CD4-positive, alpha-beta T cell treated with Interleukin-21 for 1 hour (primary cell): ENCODE measurements at regions not wholly inside any gene's neighbourhood (a gene's known extent, or its start where the extent isn't known, plus 50 kb on each side); places are given as distances from the start of the nearest gene placed in this dataset.
"Not testable (repeated sequence)": the region's sequence is repeated elsewhere in the genome, so short reads cannot be mapped to it uniquely, and the experiment has no call there.

Source experiments
- DNase-seq: peaks from one replicate; pipeline ENCODE4 v3.0.0-alpha.2; 2020

DNA sequence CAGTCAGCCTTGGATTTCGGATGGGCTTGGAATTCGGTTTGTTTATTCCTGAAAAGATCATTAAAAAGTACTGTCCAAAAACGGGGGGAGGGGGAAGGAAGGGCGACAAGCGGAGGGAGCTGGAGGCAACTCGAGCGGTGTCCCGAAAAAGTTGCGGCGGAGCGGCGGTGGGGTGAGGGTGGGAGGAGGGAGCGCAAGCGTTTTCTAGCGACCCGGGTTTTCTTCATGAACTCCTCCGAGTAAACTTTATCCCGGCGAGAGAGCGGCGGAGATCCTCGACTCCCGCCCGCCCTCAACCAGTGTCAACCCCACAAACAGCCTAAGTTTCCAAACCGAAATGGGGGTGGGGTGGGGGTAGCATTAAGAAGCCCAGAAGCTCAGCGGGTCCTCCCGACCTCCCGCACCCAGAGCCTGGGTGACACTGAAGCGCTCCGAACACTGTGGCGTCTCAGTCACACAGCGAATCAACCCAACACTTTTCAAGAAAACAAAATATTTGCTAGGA is 133.0 kb upstream of the C11orf58 start:
- DNase-seq = no peak

DNA sequence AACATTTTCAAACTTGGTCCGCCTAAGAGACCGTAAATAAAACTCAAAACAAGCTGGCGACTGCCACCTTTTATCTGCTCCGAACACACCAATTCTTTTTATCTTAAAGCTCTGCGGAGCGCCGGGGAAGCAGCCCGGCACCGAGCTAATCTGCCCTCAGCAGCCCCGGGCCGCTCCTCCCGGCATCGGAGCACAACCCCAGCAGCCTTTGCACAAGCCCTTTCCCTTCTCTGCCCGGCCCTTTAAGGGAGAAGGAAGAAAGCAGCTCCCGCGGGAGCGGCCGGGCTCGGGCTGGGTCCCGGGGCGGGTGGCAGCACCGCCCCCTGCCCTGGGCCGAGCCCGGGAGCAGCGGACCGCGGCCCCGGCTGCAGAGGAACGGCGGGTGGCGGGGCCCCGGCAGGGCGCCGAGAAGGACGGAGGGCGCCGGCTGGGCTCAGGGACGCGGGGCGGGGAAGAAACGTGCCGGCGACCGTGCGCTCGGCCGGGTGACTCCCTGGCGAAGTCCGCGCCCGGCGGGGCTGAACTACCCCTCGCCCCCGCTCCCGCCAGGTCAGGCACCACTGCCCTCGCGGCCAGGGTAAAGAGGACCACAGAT is 133.6 kb upstream of the C11orf58 start:
- no peak for DNase-seq

DNA sequence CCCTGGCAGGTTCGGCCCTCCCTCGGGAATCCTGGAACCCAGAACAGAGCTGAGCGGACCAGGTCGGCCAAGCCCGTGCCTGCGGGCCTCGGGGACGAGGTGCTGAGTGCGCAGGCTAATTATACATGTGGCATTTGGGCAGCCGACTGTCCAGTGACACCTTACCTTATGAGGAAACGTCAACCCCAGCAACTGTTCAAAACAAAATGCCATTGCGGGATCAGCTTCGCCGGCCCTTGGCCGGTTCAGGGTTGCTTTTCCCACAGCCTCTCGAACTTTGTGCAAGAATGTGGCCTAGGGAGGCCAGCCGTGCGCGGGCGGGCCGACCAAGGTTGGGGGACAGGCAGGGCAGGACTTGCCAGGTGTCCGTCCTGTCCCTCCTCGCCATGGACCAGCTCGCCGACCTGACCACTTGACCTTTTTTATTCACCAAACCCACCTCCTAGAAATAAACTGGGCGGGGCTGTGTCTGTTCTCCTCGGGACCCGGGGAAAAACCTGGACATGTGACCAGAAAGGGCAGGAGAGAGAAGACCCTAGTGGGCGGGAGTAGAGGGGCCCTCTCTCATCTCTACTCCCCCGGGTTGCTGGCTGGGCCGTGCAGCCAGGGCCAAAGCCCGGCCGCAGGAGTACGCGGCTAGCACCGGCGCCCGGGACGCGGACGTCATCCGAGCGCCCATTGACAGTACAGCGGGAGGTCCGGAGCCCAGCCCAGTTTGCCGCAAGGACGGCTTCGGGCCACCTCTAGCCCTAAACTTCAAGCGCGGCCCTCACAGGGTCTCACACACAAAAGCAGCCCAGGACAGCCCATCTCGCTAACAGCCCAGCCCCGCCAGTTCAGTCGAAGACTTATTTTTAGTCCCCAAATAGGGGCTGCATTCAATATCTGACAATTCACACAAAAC is 134.3 kb upstream of the C11orf58 start:
- DNase-seq = no peak

DNA sequence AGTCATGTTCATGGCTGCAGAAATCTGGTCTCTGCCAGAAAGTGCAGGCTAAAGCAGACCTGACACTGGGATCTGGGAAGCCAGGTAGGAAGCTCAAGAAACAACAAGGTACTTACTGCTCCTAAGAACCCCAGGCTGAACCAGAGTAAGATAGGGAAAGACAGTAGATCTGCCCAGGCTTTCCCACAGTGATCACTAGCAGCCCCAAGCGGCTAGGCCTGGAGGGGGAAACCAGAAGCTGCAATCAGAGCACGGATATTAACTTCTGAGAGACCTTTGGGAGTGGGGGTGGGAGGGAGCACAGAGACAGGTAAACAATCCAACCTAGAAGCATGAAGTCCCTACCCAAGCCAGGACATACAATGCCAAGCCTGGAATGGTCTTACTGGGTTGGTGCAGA is 135.2 kb upstream of the C11orf58 start:
- no peak for DNase-seq

DNA sequence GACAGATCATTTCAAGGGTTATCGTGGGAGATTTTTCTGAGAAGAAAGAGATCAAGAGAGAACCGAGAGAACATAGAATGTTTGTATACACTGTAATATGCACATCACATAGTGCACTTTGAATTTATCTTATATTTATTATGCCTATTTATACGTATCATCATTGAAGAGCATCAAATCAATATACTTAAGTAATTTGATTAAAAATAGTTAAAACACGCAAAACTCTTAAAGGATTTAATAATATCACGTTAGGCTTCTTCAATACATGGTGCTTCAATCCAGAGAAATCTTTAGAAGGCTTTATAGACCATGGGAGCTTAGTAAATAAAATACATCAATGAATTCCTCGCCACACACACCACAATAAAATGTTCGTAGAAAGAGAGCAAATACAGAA is 139.5 kb upstream of the C11orf58 start:
- no peak for DNase-seq

DNA sequence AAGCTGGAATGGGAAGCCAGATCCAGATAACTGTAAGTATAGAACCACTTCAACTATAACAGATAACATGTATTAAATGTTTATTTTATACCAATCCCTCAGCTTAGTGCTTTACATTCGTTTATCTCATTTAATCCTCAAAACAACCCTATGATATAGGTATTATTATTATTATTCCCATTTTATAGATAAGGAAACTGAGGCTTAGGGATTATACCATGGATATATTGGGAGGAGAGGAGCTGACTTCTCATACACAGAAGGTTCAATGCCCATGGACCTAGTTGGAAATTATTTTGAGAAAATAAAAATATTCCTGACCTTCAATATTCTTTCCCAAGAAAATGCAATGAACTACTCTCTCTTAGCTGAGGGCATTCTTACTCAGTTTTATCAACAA is 140.4 kb upstream of the C11orf58 start:
- DNase-seq = no peak

DNA sequence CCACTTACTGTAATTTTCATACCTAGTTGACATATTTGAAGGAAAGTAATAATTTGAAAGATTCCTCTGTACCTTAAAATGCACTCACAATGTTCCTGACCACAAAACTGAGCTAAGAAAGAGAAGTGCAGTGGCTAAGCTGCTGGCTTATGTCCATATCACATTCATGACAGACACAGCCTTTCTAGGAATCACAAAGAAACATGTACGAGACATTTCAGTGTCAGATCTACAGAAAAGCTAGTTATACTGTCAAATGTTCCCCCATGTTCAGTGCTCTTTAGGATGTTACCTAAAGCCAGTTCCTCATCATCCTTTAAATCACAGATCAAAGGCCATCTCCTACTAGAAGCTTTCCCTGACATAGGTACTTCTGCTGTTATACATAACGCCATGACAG is 142.2 kb upstream of the C11orf58 start:
- no peak for DNase-seq

DNA sequence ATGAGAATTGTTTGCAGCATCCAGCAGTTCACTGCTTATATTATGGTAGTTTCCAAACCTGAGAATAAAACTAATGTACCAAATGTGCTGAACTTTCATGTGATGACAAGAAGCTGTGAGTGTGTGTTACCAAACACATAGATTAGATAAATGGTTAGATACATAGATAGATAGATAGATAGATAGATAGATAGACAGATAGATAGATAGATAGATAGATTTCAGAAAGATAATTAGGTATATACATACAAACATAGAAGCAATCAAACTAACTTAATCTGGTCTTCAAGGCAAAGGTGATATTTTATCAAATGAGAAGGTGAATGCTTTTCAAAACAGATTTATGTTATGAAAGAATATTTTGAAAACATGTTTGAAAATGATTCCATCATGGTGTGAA is 147.3 kb upstream of the C11orf58 start:
- DNase-seq = no peak

DNA sequence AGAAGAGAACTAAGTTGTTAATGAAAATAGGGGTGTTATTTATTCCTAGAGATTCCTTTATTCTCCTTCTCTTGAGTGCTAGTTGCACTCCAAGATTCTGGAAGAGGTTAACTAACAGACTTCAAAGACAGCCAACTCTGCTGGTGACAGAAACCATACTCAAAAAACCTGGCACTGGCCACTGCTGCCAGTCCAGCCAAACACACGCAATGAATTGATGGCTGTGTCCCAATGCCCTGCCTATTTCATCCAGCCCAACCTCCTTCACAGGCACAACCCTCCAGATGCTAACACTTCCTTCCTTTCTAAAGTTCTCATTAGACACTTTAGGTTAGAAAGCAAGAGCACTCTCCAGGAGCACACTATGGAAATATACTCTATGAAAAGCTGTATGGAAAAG is 150.8 kb upstream of the C11orf58 start:
- no peak for DNase-seq

DNA sequence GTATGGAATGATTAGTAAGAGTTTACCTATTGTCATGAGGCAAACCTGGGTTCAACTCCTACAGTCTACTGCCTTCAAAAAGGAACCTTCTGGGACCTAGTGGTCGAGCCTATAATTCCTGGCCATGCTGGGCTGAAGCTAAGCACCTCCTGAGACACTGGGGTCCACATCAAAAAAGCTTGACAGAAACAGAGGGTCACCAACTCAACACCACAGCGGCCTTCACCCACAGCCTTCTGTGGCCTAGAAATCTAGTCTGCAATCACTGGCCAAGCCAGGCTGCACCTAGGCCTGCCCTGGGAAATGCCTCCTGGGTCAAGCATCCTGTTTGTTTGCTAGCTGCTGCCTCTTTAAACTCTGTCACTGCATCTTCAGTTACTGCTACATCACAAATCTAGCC is 153.9 kb upstream of the C11orf58 start:
- no peak for DNase-seq

DNA sequence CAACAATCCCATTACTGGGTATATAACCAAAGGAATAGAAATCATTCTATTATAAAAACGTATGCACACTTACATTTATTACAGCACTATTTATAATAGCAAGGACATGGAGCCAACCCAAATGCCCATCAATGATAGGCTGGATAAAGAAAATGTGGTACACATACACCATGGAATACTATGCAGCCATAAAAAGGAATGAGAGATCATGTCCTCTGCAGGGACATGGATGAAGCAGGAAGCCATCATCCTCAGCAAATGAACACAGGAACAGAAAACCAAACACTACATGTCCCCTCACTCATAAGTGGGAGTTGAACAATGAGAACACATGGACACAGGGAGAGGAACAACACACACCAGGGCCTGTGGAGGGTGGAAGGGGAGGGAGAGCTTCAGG is 157.4 kb upstream of the C11orf58 start:
- DNase-seq = not testable (repeated sequence)

DNA sequence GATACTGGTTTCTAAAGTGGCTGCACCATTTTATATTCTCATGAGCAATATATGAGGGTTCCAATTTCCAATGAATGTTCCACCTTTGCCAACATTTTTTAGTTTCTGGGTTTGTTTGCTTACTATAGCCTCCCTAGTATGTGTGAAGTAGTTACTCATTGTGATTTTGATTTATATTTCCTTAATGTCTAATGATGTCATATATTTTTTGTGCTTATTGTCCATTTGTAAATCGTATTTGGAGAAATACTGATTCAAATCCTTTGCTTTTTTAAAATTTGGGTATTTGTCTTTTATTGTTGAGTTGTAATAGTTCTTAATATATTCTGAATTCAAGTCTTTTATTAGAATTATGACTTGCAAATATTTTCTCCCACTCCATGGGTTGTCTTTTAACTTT is 161.0 kb upstream of the C11orf58 start:
- DNase-seq = no peak

DNA sequence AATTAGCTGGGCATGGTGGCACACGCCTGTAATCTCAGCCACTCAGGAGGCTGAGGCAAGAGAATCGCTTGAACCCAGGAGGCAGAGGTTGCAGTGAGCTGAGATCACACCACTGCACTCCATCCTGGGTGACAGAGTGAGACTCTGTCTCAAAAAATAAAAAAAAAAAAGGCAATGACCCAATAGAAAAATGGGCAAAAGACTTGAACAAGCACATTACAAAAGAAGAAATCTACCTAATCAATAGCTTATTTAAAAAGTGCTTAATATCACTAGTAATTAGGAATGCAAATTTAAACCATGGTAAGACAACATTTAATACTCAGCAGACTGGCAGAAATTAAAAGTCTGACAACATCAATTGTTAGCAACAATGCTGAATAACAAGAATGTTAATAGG is 163.6 kb upstream of the C11orf58 start:
- DNase-seq = not testable (repeated sequence)

DNA sequence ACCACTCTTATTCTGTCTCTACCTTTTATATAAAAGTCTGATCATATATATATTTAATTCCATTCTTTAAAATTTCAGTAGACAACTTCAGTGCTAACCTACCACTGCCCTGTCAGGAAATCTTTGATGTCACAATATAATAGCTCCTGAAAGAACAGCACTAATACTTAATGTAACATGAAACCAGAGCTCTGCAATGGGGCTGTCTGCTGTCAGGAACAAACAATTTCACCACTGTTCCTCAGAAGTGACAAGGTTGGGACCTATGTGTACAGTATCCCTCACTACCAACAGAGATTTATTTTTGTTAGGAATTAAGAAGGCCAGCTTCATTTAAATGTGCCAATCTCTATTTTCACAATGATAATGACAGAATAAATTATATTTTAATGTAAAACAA is 165.5 kb upstream of the C11orf58 start:
- DNase-seq = no peak

DNA sequence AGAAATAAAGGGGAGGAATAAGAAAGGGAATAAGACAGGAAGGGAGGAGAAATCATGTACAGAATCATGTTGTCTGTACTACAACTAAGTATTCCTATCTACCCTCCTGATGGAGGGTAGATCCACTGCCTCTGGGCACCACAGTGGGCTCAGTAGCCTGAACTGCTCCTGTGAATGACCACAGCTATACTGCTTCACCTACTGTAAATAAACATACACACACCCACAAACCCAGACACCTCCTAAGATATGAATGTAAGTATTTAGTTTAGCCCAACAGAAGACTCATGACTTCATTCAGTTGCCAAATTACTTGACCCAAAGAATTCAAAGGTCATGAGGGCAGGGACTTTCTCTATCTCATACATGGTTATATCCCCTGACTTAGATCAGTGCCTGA is 177.3 kb upstream of the C11orf58 start:
- no peak for DNase-seq

DNA sequence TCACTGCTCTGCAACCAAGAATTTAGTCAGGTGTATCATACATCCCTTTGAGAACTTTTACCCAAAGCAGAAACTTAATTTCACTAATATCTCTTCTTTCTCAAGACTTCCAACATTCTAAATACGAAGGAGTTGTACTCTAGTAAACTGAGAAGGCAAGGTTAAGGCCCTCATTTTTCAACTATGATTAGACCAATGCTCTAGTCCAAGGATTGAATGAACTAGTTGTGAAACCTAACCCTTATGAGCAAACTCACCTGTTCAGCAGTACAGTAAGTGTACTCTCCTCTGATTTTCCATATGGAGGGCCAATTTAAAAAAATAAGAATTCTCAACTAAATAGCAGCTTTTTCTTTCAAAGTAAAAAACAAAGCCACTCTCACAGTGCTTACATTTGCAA is 180.0 kb upstream of the C11orf58 start:
- no peak for DNase-seq

DNA sequence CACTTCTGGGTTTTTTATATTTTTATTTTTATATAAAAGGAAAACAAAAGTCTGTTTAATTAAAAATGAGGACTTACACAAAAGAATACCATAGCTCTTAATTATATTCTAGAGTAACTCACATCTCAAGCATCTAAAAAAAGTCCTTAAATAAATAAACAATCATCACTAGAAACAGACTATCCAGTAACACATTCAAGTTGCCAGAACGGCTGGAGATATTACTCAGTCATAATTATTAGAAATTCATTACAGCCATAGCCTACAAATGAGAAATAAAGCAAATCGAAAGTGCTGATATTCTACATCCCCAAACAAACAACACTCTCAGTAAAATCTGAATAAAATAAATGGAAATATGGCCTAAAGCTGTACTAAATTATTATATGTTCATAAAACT is 182.5 kb upstream of the C11orf58 start:
- DNase-seq = no peak

DNA sequence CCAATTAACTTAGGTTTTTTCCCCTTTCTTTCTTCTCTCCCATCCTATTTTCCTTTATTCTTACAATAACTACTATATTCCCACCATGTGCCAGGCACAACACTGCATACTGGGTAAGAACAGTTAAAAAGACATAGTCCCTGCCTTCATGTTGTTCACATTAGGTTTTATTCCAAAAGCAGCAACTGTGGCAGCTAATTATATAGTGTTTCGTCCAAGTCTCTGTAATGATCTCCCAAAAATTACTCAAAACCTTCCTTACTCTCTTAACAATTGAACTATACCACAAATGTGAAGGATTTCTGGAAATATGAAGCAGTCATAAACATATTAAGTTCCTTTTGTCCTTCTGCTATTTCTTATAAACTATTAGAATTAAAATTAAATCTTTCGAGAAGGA is 184.1 kb upstream of the C11orf58 start:
- DNase-seq = no peak

DNA sequence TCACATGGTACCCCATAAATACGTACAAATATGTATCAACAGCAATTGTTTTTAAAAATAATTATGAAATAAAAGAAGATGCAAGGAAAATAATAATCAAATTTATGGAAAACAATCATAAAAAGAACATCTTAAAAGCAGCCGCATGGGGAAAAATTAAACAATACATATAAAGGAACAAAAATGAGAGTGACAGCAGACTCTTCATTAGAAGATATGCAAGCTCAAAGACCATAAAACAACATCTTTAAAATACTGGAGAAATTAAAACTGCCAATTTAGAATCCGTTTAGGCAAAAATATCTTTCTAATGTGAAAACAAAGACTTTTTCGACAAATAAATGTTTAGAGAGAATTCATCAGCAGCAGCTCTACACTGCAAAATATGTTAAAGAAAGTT is 190.6 kb upstream of the C11orf58 start:
- DNase-seq = no peak

DNA sequence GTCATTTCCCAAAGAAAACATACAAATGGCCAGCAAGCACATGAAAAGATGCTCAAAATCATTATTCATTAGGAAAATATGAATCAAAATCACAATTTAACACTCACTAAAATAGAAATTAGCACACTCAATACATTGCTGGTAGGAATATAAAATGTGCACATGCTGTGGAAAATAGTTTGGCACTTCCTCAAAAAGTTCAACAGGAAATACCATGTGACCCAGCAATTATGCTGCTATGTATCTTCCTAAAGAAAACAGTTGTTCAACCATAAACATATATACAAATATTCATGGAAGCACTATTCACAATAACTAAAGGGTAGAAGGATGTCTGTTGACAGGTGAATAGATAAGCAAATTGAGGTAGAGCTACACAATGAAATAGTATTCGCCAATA is 187.3 kb upstream of the SOX6 start:
- no peak for DNase-seq

DNA sequence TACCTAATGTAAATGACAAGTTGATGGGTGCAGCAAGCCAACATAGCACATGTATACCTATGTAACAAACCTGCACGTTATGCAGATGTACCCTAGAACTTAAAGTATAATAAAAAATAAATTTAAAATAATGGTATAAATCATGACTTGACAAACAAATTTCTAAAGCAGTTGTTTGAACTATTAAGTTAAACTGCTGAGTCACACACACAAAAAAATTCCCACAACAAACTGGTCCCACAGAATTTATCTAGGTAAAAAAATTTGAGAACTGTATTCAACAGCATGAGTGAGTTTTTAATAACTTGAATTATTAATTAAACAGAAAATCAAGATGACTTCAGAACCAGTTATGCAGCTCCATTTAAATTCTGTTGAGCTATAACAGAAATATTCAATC is 186.0 kb upstream of the SOX6 start:
- DNase-seq = no peak

DNA sequence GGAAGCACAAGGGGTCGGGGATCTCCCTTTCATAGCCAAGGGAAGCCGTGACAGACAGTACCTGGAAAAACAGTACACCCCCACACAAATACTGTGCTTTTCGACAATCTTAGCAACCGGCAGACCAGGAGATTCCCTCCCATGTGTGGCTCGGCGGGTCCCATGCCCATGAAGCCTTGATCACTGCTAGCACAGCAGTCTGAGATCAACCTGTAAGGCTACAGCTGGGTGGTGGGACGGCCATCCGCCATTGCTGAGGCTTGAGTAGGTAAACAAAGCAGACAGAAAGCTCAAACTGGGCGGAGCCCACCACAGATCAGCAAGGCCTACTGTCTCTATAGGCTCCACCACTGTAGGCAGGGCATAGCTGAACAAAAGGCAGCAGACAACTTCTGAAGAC is 180.2 kb upstream of the SOX6 start:
- DNase-seq = no peak

DNA sequence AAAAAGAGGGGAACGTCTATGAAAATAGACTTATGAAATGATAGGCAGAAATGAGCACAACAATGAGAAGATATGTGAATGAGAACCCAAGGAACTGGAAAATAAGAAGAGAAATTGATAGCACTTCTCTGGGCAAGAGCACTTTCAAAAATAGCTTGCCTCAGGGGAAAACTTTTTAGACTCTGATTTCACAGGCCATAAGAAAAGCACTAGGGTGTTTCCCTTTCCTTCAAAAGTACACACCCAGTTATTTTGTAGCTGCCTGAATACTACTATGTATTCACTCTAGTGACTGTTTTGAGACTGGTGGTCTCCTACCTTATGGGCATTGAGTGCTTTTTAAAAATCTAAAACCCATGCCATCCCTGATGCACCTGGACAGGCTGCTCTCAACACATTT is 172.3 kb upstream of the SOX6 start:
- DNase-seq = no peak

DNA sequence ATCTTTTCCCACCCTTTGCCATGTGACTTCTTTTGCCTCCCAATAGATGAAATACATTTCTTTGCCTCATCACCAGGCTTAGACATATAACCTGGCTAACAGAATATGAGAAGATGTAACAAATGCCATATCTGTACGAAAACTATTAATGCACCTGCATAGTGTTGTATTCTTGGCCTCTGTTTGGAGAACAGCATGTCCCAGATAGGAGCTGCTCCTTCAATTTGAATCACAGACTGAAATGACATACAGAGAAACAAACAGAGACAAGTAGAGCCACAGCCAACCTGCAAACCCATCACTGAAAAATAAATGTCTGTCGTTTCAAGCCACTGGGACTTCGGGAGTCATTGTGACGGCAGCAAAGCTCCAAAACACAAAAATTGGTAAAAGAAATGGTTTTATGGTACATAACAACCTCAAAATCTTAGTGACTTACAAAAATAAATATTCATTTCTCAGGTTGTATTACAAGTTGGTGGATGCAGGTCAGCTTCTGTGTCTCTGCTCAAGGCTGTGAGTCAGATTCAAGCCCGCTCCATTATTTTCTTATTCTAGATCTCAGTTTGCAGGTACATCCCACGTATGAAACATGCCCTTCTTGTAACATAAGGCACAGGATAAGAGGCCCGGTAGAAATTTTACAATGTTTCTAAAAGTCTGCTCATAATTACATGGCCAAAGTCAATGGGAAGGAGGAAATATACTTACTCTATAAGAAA is 171.3 kb upstream of the SOX6 start:
- DNase-seq = no peak
